ENCODE measurements at regions not wholly inside any gene's neighbourhood (a gene's known extent, or its start where the extent isn't known, plus 50 kb on each side); places are given as distances from the start of the nearest gene placed in this dataset.

DNA sequence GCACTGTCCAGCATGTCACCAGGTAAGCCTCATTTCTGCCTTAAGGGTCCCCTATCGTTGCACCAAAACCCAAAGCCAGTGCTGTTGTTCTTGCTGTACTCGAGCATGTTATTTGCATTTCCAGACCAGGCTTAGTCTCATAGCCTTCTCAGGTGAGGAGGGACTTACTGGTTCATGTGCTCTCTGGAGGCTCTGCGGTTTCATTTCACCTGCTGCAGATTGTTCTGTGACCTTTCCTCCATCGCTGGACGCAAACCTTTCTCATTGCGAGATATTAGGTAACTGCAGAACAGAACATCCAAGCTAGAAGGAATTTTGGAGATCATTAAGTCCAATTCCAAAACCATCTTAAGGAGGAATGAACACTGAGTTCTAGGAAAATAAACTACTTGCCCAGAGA is 187.3 kb upstream of the BCL6 start:
- no peak for TF ChIP-seq CTCF (IDR thresholded peaks at IDR 0.05)
- TF ChIP-seq POLR2A (IDR thresholded peaks at IDR 0.05), result no peak
